GM18499 (cell line): ENCODE measurements at regions not wholly inside any gene's neighbourhood (a gene's known extent, or its start where the extent isn't known, plus 50 kb on each side); places are given as distances from the start of the nearest gene placed in this dataset.
"Not testable (repeated sequence)": the region's sequence is repeated elsewhere in the genome, so short reads cannot be mapped to it uniquely, and the experiment has no call there.

Experiments used
- ATAC-seq: cut with Tn5 transposase; IDR thresholded peaks from one replicate; pipeline ENCODE4 v1.9.1; 2021; ENCODE audit warnings: moderate number of reproducible peaks; ENCODE audit not compliant: insufficient read depth, unreplicated experiment

- ATAC-seq: no peak
Measured at GRCh38 chr1:215022741-215023141, 59.8 kb upstream of the KCNK2 start.

GRCh38 chr1:215023155-215023832 is 59.2 kb upstream of the KCNK2 start:
- no peak for ATAC-seq

- ATAC-seq: no peak
Measured at GRCh38 chr1:215028954-215029353, 53.6 kb upstream of the KCNK2 start.

- ATAC-seq: not testable (repeated sequence)
Measured at GRCh38 chr1:215030581-215030980, 52.0 kb upstream of the KCNK2 start.

GRCh38 chr1:215031392-215031791 is 51.1 kb upstream of the KCNK2 start:
- no peak for ATAC-seq
